Mucosa of descending colon (tissue), 3 donors: ENCODE measurements at regions not wholly inside any gene's neighbourhood (a gene's known extent, or its start where the extent isn't known, plus 50 kb on each side); places are given as distances from the start of the nearest gene placed in this dataset.

Experiments used
- ATAC-seq: fragments of 200-7000 bp; cut with Tn5 transposase; one replicate; pipeline ENCODE4 v1.9.1; 2020; ENCODE audit warnings: mild to moderate bottlenecking, moderate library complexity
- DNase-seq, 3 donors: peaks; one replicate each; pipeline ENCODE4 v3.0.0-alpha.2; 2020
- H3K36me3 ChIP-seq: fragments of 200-600 bp; one replicate; pipeline ENCODE4 v1.8.0; 2021; ENCODE audit warnings: low read depth, mild to moderate bottlenecking
- H3K4me1 ChIP-seq: fragments of 200-600 bp; one replicate; pipeline ENCODE4 v1.8.0; 2021; ENCODE audit warnings: low read depth, mild to moderate bottlenecking
- H3K4me3 ChIP-seq: fragments of 200-600 bp; one replicate; pipeline ENCODE4 v1.8.0; 2021; ENCODE audit warnings: mild to moderate bottlenecking
- H3K9me3 ChIP-seq: fragments of 200-600 bp; one replicate; pipeline ENCODE4 v1.8.0; 2021; ENCODE audit warnings: mild to moderate bottlenecking
- CTCF ChIP-seq: fragments of 200-600 bp; IDR thresholded peaks from one replicate; pipeline ENCODE4 v1.8.0; 2022; ENCODE audit warnings: antibody characterized with exemption, mild to moderate bottlenecking
- intact Hi-C, 2 donors: fragments of 100-400 bp; cut with DNase I in 1 of 2; cut with micrococcal nuclease in 1 of 2; formaldehyde crosslinking; loops; one replicate each; pipeline versions ENCODE4 v1.11.0 to v1.11.1; 2022; cut with DNase I, micrococcal nuclease
- donor health status: DM: no; HTN: no; CAD: no; lungs with moderate emphysema.
- donor health status: DM: no; HTN: no; CAD: no.
- donor health status: DM: no; HTN: yes; CAD: no.

GRCh38 chr6:747028-747427 is 54.1 kb upstream of the EXOC2 start:
- H3K4me1 ChIP-seq: no peaks in the 10 kb centered on the region
- DNase-seq (no peak), ATAC-seq (no peak)
- no peak for TF ChIP-seq CTCF
- no peaks in the 10 kb centered on the region for H3K36me3 ChIP-seq
- intact Hi-C loops: no loop called here
- no peaks in the 10 kb centered on the region for H3K9me3 ChIP-seq
- H3K4me3 ChIP-seq: no peak overlapping the region

GRCh38 chr6:744666-745353 is 51.9 kb upstream of the EXOC2 start:
- intact Hi-C loops: no loop called here
- Histone ChIP-seq H3K4me3 (no peak overlapping the region), H3K4me1 (no peaks in the 10 kb centered on the region), H3K36me3 (no peaks in the 10 kb centered on the region), H3K9me3 (no peaks in the 10 kb centered on the region)
- ATAC-seq (no peak), DNase-seq (no peak)
- TF ChIP-seq CTCF: no peak

GRCh38 chr6:743320-744096 is 50.6 kb upstream of the EXOC2 start:
- ATAC-seq: no peak
- DNase-seq: no peak
- TF ChIP-seq CTCF: no peak
- H3K4me3 ChIP-seq: no peak overlapping the region
- H3K9me3 ChIP-seq: no peaks in the 10 kb centered on the region
- no peaks in the 10 kb centered on the region for H3K36me3 ChIP-seq
- H3K4me1 ChIP-seq: no peaks in the 10 kb centered on the region
- intact Hi-C loops: no loop called here
